ENCODE measurements at regions not wholly inside any gene's neighbourhood (a gene's known extent, or its start where the extent isn't known, plus 50 kb on each side); places are given as distances from the start of the nearest gene placed in this dataset.

- TF ChIP-seq PHF8 (conservative IDR thresholded peaks at IDR 0.05; ENCODE audit: low read depth, low read length) = no peak
- no peak for TF ChIP-seq SP1 (IDR thresholded peaks at IDR 0.05; ENCODE audit: low read depth, low read length)
- no peak for TF ChIP-seq TAF1 (IDR thresholded peaks at IDR 0.05; ENCODE audit: low read depth, low read length)
- no peak for TF ChIP-seq CTCF (IDR thresholded peaks at IDR 0.05; ENCODE audit: control extremely low read depth in 1 of 3, insufficient read depth in 1 of 3, low read depth in 1 of 3, low read length in 3 of 3)
- no peak for TF ChIP-seq SIX5 (IDR thresholded peaks at IDR 0.05; ENCODE audit: low read depth, low read length)
- no peak for TF ChIP-seq RXRA (IDR thresholded peaks at IDR 0.05; ENCODE audit: insufficient read depth, low read depth, low read length)
- no peak for TF ChIP-seq BACH1 (IDR thresholded peaks at IDR 0.05; ENCODE audit: low read length)
- no peak for TF ChIP-seq POLR2A (IDR thresholded peaks at IDR 0.05; ENCODE audit: control extremely low read depth in 1 of 2, low read depth in 2 of 2, low read length in 2 of 2)
These were observed 191.6 kb upstream of the AGAP1 start for GRCh38 chr2:235302263-235302662.
